HL-60 (cell line): ENCODE measurements at regions not wholly inside any gene's neighbourhood (a gene's known extent, or its start where the extent isn't known, plus 50 kb on each side); places are given as distances from the start of the nearest gene placed in this dataset.

Experiments used
- DNase-seq, 2 experiments: peaks; one replicate each; pipeline ENCODE4 v3.0.0-alpha.2; 2010 to 2020; ENCODE audit warnings: low read depth in 1 of 2, low spot score in 1 of 2
- H3K27ac ChIP-seq: fragments of 250-450 bp; sonication (Bioruptor Pico); replicated peaks from 2 replicates; pipeline ENCODE4 v1.5.1; 2020; ENCODE audit warnings: mild to moderate bottlenecking, moderate library complexity
- H3K27me3 ChIP-seq: fragments of 250-450 bp; sonication (Bioruptor Pico); 2 replicates; pipeline ENCODE4 v1.5.1; 2021; ENCODE audit warnings: mild to moderate bottlenecking, moderate library complexity; ENCODE audit not compliant: insufficient read depth, poor library complexity, severe bottlenecking
- H3K4me3 ChIP-seq: replicated peaks from 2 replicates; pipeline ENCODE4 v1.5.1; 2011; ENCODE audit warnings: mild to moderate bottlenecking, control low read depth, low read length; ENCODE audit not compliant: insufficient read depth
- GABPA ChIP-seq: IDR thresholded peaks from 2 replicates; pipeline ENCODE4 v1.6.1; 2012; ENCODE audit warnings: low read depth
- POLR2AphosphoS5 ChIP-seq: IDR thresholded peaks from 2 replicates; pipeline ENCODE4 v1.6.1; 2012; ENCODE audit warnings: low read depth
- SPI1 ChIP-seq: IDR thresholded peaks from 2 replicates; pipeline ENCODE4 v1.6.1; 2012; ENCODE audit warnings: low read depth, mild to moderate bottlenecking, borderline replicate concordance
- TF ChIP-seq, protein P1 (sequence below): IDR thresholded peaks from one replicate; pipeline ENCODE4 v1.5.1; 2011; ENCODE audit warnings: low read length, control low read depth, inconsistent platforms; ENCODE audit not compliant: insufficient read depth
- TF ChIP-seq, protein P2 (sequence below): IDR thresholded peaks from 2 replicates; pipeline ENCODE4 v1.6.1; 2012; ENCODE audit warnings: low read depth; ENCODE audit not compliant: insufficient replicate concordance

DNA sequence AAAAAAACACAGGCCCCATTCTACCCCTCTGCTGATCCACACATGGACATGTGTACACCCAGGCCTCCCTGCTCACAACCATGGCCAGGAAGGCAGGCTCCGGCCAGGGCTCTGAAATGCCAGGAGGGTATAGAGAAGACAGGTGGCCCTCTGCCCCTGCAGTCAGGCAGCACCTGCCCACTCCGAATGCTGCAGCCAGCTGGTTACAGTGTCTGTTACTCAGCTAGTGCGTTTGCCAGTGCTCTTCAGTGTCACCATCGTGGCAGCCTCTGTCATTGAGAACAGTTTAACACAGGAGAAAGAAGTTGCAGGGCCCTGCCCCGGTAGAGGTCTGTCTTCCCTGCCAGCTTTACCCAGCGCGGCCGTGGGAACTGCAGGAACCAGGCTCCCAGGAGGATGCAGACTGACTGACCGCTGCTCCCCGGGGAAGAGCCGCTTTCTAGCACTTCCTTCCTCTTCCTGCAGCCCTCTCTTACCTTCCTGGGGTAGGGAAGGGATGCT is 128.8 kb upstream of the FAM20C start:
- Histone ChIP-seq H3K4me3 (no peak overlapping the region), H3K27me3 (no peaks in the 10 kb centered on the region), H3K27ac (no peak overlapping the region)
- DNase-seq = peak; percentile 36 to 56
- TF ChIP-seq POLR2AphosphoS5 (no peak), SPI1 (peak; percentile 67)
- TF ChIP-seq, protein P1, sequence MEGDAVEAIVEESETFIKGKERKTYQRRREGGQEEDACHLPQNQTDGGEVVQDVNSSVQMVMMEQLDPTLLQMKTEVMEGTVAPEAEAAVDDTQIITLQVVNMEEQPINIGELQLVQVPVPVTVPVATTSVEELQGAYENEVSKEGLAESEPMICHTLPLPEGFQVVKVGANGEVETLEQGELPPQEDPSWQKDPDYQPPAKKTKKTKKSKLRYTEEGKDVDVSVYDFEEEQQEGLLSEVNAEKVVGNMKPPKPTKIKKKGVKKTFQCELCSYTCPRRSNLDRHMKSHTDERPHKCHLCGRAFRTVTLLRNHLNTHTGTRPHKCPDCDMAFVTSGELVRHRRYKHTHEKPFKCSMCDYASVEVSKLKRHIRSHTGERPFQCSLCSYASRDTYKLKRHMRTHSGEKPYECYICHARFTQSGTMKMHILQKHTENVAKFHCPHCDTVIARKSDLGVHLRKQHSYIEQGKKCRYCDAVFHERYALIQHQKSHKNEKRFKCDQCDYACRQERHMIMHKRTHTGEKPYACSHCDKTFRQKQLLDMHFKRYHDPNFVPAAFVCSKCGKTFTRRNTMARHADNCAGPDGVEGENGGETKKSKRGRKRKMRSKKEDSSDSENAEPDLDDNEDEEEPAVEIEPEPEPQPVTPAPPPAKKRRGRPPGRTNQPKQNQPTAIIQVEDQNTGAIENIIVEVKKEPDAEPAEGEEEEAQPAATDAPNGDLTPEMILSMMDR = no peak

DNA sequence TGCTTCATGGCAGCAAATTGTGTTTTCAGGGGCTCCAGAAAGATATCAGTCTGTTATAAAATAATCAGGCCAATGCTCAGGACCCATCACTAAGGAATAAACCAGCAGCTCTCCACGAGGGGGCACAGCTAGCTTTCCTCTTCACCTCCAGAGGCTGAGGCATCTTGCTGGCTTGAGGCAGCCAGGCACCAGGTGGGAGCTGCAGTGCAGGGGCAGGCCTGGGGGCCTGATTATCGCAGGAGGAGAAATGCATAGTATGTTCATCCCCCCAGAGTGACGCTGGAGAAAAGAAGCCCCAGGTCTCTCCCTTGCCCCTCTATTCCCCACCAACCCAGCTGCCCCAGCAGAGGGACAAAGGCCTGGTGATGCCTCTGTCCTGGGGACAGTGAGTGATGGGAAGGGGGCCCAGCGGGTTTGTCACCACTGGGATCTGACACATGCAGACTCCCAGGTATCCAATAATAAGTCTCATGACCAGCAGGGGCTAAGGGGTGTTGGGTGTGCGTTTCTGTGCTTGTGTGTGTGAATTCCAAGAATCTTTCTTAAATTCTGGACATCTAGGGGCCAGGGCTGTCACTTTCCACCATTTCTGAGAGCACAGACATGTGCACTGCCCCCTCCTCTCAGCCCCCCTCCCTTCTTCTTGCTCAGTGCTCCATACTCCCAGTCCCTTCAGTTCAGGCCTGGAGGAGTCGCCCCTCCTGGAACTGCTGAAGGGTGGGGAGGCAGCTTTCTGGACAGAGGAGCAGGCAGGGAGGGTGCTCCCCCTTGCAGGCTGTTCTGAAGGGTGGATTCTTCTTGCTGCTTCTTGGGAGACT is 128.1 kb upstream of the FAM20C start:
- peak in 1 of 2 experiments; percentile 43 for DNase-seq
- H3K27ac ChIP-seq = no peak overlapping the region
- TF ChIP-seq, protein P1 = no peak
- TF ChIP-seq POLR2AphosphoS5 (no peak), SPI1 (no peak), GABPA (no peak)
- TF ChIP-seq, protein P2, sequence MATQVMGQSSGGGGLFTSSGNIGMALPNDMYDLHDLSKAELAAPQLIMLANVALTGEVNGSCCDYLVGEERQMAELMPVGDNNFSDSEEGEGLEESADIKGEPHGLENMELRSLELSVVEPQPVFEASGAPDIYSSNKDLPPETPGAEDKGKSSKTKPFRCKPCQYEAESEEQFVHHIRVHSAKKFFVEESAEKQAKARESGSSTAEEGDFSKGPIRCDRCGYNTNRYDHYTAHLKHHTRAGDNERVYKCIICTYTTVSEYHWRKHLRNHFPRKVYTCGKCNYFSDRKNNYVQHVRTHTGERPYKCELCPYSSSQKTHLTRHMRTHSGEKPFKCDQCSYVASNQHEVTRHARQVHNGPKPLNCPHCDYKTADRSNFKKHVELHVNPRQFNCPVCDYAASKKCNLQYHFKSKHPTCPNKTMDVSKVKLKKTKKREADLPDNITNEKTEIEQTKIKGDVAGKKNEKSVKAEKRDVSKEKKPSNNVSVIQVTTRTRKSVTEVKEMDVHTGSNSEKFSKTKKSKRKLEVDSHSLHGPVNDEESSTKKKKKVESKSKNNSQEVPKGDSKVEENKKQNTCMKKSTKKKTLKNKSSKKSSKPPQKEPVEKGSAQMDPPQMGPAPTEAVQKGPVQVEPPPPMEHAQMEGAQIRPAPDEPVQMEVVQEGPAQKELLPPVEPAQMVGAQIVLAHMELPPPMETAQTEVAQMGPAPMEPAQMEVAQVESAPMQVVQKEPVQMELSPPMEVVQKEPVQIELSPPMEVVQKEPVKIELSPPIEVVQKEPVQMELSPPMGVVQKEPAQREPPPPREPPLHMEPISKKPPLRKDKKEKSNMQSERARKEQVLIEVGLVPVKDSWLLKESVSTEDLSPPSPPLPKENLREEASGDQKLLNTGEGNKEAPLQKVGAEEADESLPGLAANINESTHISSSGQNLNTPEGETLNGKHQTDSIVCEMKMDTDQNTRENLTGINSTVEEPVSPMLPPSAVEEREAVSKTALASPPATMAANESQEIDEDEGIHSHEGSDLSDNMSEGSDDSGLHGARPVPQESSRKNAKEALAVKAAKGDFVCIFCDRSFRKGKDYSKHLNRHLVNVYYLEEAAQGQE = no peak

DNA sequence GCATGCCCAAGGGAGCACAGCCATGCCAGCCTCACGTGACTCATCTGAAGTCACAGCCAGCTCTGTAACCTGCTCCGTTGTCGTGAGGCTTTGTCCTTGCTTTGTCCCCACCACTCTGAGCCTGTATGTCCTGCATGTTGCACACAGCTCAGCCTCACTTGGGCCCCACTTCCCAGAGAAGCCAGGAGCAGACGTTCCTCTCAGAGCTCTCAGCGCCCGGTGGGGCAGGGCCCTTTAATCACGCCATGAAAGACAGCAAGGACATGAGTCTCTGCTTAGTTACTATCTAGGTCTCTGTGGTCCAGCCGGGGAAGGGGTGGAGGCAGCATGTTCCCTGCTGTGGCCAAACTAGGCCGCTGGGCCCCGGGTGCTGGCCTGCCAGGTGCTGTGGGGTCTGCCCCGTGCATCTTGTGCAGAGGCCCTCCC is 127.4 kb upstream of the FAM20C start:
- Histone ChIP-seq H3K27ac (no peak overlapping the region), H3K27me3 (no peaks in the 10 kb centered on the region), H3K4me3 (no peak overlapping the region)
- no peak for DNase-seq
- TF ChIP-seq POLR2AphosphoS5 (no peak), GABPA (no peak), SPI1 (no peak)
- TF ChIP-seq, protein P2 = no peak
- TF ChIP-seq, protein P1 = no peak

More for the DNA sequence above, 128.1 kb upstream of the FAM20C start:
- H3K4me3 ChIP-seq = no peak overlapping the region
- no peaks in the 10 kb centered on the region for H3K27me3 ChIP-seq

DNA sequence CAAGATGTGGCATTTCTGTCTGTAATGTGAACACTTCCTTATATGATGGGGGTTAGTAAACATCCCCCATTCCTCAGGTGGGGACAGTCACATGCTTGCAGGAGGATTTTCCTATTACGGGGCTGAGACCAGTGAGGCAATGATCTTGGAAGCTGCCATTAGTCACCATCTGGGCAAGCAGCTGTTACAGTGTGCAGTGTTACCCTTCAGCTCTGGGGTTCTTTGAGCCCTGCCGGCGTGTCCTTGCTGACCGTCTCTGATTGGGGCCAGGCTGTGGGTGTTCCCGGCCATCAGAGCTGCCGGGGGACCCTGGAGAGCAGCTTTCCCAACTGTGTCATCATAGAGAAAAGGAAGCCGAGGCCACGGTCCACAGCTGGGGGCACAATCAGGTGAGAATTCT is 126.8 kb upstream of the FAM20C start:
- Histone ChIP-seq H3K4me3 (no peak overlapping the region), H3K27me3 (no peaks in the 10 kb centered on the region), H3K27ac (no peak overlapping the region)
- DNase-seq = no peak
- TF ChIP-seq SPI1 (no peak), GABPA (no peak), POLR2AphosphoS5 (no peak)
- TF ChIP-seq, protein P1 = no peak
- TF ChIP-seq, protein P2 = no peak
